ENCODE measurements at regions not wholly inside any gene's neighbourhood (a gene's known extent, or its start where the extent isn't known, plus 50 kb on each side); places are given as distances from the start of the nearest gene placed in this dataset.

DNA sequence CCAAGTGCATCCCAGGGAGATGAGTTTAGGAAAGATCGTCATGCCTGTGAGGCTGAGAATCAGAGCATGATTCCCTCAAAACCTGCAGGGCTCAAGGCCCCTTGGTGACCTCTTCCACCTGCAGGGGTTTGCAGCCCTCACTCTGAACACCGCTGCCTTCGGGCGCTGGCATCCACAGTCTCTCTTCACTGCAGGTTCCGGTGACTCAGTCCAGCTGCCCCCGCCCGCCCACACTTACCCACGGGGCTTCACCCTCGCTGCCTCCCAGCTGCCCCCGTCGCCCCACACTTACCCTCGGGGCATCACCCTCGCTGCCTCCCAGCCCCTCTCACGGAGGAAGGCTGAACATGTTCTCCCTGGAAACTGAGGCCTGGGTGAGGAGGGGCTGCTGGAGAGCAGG lies 277.1 kb downstream of the XXYLT1 start:
- Histone ChIP-seq H3K4me3 (ENCODE audit: low read depth in 2 of 2, low read length in 1 of 2) (no peak overlapping the region), H3K27ac (ENCODE audit: low read depth in 2 of 2, low read length in 1 of 2) (no peak overlapping the region), H3F3A (replicated peaks; ENCODE audit: insufficient read depth) (peaks cover 4% of the 10 kb centered on the region), H3K36me3 (replicated peaks in 1 of 2; ENCODE audit: control insufficient read depth in 1 of 2, insufficient read depth in 2 of 2, low read length in 1 of 2) (no peaks in the 10 kb centered on the region), H2AFZ (ENCODE audit: low read depth) (no peak overlapping the region), H3K27me3 (ENCODE audit: insufficient read depth) (no peaks in the 10 kb centered on the region), H3K9me3 (no peaks in the 10 kb centered on the region), H4K20me1 (ENCODE audit: insufficient read depth) (no peaks in the 10 kb centered on the region), H3K9me2 (no peaks in the 10 kb centered on the region), H3K9ac (no peak overlapping the region), H3K79me2 (ENCODE audit: insufficient read depth) (no peaks in the 10 kb centered on the region), H3K4me2 (no peak overlapping the region), H3K4me1 (ENCODE audit: control insufficient read depth in 1 of 2, insufficient read depth in 2 of 2, low read depth in 1 of 2, low read length in 1 of 2) (no peaks in the 10 kb centered on the region; a peak in 2 of 4 replicates)
- WGBS (ENCODE audit: low lambda C conversion rate), result 77% methylated on average over 13 of the region's 14 CpGs
- ChIA-PET POLR2A (no interaction called here), CTCF (no interaction called here)
- DNase-seq, result no peak
- TF ChIP-seq MEF2A (IDR thresholded peaks at IDR 0.05; ENCODE audit: borderline replicate concordance, low read depth), result no peak
- TF ChIP-seq GATA2 (CRISPR knock-in tag; IDR thresholded peaks at IDR 0.05), result no peak

DNA sequence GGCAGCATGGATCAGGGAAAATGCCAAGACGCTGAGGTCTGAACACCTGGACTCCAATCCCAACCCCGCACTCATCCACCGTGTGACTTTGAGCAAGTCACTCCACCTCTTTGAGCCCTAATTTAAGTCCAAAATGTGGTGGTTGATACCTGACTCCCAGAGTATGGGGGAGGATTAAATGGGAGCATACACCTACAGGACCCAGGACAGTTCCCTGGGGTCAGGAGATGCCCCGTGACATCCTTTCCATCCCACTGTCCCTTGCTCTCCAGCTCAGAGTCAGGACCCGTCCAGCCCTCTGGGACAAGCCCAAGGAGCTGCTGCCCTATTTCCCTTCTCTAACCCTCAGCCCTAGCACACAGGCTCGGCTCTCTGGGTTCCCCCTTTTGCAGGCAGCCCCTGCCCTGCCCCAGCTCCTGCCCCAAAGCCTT lies 276.4 kb downstream of the XXYLT1 start:
- Histone ChIP-seq H3K9ac (no peak overlapping the region), H3K4me1 (ENCODE audit: control insufficient read depth in 1 of 2, insufficient read depth in 2 of 2, low read depth in 1 of 2, low read length in 1 of 2) (no peaks in the 10 kb centered on the region; a peak in 2 of 4 replicates), H3K79me2 (ENCODE audit: insufficient read depth) (no peaks in the 10 kb centered on the region), H4K20me1 (ENCODE audit: insufficient read depth) (no peaks in the 10 kb centered on the region), H3K4me3 (ENCODE audit: low read depth in 2 of 2, low read length in 1 of 2) (no peak overlapping the region), H3K9me2 (no peaks in the 10 kb centered on the region), H3K4me2 (no peak overlapping the region), H2AFZ (ENCODE audit: low read depth) (no peak overlapping the region), H3F3A (replicated peaks; ENCODE audit: insufficient read depth) (peaks cover 4% of the 10 kb centered on the region), H3K27ac (ENCODE audit: low read depth in 2 of 2, low read length in 1 of 2) (no peak overlapping the region), H3K36me3 (replicated peaks in 1 of 2; ENCODE audit: control insufficient read depth in 1 of 2, insufficient read depth in 2 of 2, low read length in 1 of 2) (no peaks in the 10 kb centered on the region), H3K9me3 (no peaks in the 10 kb centered on the region), H3K27me3 (ENCODE audit: insufficient read depth) (no peaks in the 10 kb centered on the region)
- POLR2A ChIA-PET, result no interaction called here
- 85% methylated on average over 6 of the region's 6 CpGs for WGBS (ENCODE audit: low lambda C conversion rate)
- TF ChIP-seq, protein P1, sequence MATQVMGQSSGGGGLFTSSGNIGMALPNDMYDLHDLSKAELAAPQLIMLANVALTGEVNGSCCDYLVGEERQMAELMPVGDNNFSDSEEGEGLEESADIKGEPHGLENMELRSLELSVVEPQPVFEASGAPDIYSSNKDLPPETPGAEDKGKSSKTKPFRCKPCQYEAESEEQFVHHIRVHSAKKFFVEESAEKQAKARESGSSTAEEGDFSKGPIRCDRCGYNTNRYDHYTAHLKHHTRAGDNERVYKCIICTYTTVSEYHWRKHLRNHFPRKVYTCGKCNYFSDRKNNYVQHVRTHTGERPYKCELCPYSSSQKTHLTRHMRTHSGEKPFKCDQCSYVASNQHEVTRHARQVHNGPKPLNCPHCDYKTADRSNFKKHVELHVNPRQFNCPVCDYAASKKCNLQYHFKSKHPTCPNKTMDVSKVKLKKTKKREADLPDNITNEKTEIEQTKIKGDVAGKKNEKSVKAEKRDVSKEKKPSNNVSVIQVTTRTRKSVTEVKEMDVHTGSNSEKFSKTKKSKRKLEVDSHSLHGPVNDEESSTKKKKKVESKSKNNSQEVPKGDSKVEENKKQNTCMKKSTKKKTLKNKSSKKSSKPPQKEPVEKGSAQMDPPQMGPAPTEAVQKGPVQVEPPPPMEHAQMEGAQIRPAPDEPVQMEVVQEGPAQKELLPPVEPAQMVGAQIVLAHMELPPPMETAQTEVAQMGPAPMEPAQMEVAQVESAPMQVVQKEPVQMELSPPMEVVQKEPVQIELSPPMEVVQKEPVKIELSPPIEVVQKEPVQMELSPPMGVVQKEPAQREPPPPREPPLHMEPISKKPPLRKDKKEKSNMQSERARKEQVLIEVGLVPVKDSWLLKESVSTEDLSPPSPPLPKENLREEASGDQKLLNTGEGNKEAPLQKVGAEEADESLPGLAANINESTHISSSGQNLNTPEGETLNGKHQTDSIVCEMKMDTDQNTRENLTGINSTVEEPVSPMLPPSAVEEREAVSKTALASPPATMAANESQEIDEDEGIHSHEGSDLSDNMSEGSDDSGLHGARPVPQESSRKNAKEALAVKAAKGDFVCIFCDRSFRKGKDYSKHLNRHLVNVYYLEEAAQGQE (IDR thresholded peaks at IDR 0.05; ENCODE audit: low read depth, low read length), result peak; percentile 57; the same call in 1 of the 2 replicates
- no peak for TF ChIP-seq TCF12 (IDR thresholded peaks at IDR 0.05)
- no peak for DNase-seq
- CTCF ChIA-PET, result interaction anchor here (1.0 to 1.1 kb wide), 2 partner anchors 9 to 277 kb away, joined by 3 read pairs; partner anchors contain the start of gene XXYLT1

DNA sequence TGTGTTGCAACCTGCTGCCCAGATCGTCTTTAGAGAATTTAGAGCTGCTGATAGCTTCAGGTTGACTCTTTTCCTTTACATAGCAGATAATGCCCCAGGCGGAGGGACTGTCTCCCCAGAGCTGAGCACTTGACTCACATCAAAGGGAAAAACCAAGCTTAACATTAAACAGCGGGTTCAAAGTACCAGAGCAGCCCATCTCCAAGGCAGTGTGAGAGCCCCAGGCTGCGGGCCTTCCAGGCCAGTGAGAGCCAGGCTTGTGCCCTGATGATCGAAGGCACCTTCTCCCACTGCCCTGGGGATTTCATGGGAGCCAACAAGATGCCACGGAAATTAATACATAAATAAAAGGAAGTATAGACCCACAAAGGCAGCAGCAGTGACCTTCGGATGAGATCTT lies 275.6 kb downstream of the XXYLT1 start:
- no peaks in the 10 kb centered on the region for H3K9me3 ChIP-seq
- no peak overlapping the region for H3K4me3 ChIP-seq (ENCODE audit: low read depth in 2 of 2, low read length in 1 of 2)
- H3K9me2 ChIP-seq, result no peaks in the 10 kb centered on the region
- no peaks in the 10 kb centered on the region; a peak in 2 of 4 replicates for H3K4me1 ChIP-seq (ENCODE audit: control insufficient read depth in 1 of 2, insufficient read depth in 2 of 2, low read depth in 1 of 2, low read length in 1 of 2)
- no peak for DNase-seq
- H3K27ac ChIP-seq (ENCODE audit: low read depth in 2 of 2, low read length in 1 of 2), result no peak overlapping the region
- 72% methylated on average over 5 of the region's 7 CpGs for whole genome bisulfite sequencing (ENCODE audit: low lambda C conversion rate)
- ChIA-PET POLR2A (no interaction called here), CTCF (interaction anchor here (0.6 to 1.1 kb wide), 3 partner anchors 10 to 276 kb away, joined by 3 read pairs; partner anchors contain the start of gene XXYLT1)
- H3F3A ChIP-seq (replicated peaks; ENCODE audit: insufficient read depth), result peaks cover 4% of the 10 kb centered on the region
- no peak overlapping the region for H3K4me2 ChIP-seq
- no peak overlapping the region for H2AFZ ChIP-seq (ENCODE audit: low read depth)
- no peaks in the 10 kb centered on the region for H3K79me2 ChIP-seq (ENCODE audit: insufficient read depth)
- TF ChIP-seq NFIC (IDR thresholded peaks at IDR 0.05; ENCODE audit: borderline replicate concordance) (no peak), RXRA (IDR thresholded peaks at IDR 0.05; ENCODE audit: borderline replicate concordance, low read depth) (no peak), EZH2phosphoT487 (IDR thresholded peaks at IDR 0.05; ENCODE audit: borderline replicate concordance, low read depth) (no peak), CHD2 (IDR thresholded peaks at IDR 0.05; ENCODE audit: low read length, partially characterized antibody) (no peak), TCF12 (IDR thresholded peaks at IDR 0.05) (no peak)
- no peaks in the 10 kb centered on the region for H3K36me3 ChIP-seq (replicated peaks in 1 of 2; ENCODE audit: control insufficient read depth in 1 of 2, insufficient read depth in 2 of 2, low read length in 1 of 2)
- H3K27me3 ChIP-seq (ENCODE audit: insufficient read depth), result no peaks in the 10 kb centered on the region
- H4K20me1 ChIP-seq (ENCODE audit: insufficient read depth), result no peaks in the 10 kb centered on the region
- no peak overlapping the region for H3K9ac ChIP-seq
